Activated T-cell treated with anti-CD3 and anti-CD28 coated beads, Interleukin-2, amount 50 U/mL, for 1 hour (primary cell): ENCODE measurements at regions not wholly inside any gene's neighbourhood (a gene's known extent, or its start where the extent isn't known, plus 50 kb on each side); places are given as distances from the start of the nearest gene placed in this dataset.

ENCODE experiments used
- DNase-seq: peaks from one replicate; pipeline ENCODE4 v3.0.0-alpha.2; 2020

DNA sequence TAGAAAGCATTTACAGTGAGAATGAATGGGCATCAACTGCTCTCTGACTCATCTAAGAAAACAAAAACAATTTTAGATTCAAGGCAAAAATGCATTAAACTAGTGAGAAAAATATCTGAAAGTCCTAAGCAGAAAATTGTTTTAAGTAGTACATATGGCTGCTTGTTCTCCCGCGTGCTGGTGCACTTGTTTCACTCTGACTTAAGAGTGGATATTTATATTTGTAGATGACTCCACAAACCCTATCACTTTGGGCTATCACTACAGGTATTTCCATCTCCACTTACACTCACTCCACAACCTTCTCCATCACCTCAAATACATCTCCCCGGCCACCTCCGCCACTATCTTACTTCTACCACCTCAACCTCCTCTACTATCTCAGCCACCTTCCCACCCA lies 253.9 kb upstream of the EGLN3 start:
- DNase-seq, result no peak

DNA sequence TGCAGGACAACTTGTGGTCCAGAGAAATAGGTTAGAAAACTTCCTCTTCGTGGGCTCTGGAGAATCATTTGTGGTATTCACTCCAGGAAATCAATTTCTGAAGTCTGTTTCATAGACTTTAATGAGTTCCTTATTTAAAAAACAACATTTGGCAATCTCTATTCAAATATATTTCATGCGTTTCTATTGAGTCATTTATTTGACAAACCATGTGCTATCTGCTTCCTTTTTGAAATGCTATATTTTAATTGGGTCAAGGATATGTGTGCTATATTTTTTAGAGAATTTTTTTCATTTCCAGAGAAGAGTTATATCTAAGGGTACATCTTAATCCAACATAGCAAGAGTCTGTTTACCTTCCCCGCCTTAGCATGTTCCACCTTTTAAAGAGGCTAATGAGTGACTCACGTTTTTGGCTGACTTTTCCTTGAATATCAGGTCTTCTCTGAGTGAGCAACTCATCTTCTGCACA lies 252.4 kb upstream of the EGLN3 start:
- DNase-seq, result no peak

DNA sequence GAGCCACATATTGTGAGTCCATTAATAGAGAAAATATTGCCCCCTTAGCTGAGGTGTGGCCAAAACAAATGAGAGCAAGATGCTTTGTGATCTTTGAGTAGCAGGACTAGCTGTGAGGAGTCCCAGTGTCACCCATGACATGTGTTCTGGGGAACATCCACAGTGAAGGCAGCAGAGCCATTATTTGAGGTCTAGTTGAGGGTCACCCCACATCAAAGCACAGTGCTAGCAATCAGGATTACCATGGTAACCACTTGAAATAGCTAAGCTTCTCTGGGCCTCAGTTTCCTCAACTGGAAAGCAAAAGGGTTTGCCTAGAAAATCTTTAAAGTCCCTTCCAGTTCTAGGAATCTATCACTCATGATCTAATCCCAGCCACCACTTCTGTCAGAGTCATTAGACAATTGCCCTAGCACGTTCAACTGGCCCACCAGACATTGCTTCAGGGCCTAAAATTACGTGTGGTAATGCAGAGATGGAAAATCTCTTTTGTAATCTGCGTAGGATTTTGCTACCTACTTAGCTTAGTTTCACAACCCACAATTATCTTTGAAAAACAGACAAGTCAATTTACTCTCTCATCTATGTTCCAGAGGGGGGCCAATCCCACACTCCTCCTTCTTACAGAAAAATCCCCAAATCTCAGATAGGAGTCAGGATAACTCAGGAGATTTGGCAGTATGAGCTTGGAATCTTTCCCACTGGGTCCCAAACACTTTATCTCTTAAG lies 251.2 kb upstream of the EGLN3 start:
- DNase-seq, result no peak

DNA sequence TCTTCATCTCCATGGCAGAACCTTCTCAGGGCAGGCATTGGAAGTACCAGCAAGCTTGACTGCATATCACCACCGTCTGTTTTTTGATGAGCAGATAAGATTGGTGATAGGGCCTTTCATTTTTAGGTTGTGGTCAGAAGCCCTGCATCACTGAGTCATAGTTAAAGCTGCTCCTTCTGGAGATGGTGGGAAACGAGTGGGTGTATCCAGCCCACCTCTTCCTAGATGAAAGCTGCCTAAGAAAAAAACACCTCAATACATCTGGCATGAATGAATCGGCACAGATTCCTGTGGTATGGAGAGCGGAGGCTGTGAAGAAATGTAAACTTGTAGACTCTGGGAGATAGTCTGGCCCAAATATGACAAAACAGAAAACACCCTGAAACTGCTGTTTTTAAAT lies 248.7 kb upstream of the EGLN3 start:
- no peak for DNase-seq

DNA sequence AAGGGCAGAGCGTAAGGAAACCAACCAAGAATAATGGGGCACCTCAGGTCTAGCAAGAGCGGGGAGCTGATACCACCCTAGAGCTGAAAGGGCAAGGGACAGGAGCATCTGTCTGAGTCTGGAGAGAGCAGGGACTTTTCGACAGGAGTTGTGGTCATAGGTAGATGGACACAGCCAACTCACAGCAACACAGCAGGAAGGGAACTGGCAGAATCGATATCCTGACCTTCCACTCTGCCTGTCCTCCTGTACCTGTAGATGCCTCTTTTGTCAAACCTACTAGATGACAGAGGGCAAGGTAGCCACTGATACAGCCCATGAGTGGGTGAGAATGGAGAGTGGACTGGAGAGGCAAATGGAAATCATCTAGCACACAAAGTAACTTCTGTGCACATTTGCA lies 247.2 kb upstream of the EGLN3 start:
- DNase-seq, result no peak

DNA sequence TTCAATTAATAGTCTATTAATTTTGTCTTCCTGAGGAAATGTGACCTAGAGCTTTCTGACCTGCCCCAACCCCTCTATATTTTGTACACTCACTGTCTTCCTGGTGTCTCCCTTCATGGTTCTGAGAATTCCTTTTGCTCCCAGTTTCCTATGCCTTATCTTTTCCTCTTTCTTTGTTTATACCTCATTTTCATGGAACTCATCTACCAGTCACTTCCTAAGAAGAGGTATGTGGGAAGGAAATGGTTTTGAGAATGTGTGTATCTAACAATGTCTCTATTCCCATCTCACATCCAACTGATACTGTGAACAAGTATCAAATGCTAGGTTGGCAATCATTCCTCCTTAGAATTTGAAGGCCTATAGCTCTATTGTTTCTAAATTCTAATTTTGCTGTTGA lies 245.1 kb upstream of the EGLN3 start:
- DNase-seq, result no peak

DNA sequence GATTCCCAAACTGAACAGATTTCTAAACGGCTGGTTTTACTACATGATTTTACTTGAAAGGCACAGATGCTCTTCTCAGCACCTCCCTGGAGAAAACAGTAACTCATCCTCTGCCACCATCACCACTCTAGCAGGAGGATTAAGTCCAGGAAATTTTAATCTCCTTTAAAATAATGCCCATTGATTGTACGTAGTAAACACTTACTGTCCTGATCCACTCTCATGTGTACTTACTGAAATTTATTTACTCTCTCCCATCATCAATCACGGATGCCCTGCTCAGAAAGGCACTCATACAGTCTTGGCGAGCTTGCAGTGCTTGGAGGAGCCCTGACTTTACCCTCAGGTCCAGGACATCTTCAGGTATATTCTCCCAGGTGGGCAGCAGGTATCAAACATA lies 239.8 kb upstream of the EGLN3 start:
- no peak for DNase-seq

DNA sequence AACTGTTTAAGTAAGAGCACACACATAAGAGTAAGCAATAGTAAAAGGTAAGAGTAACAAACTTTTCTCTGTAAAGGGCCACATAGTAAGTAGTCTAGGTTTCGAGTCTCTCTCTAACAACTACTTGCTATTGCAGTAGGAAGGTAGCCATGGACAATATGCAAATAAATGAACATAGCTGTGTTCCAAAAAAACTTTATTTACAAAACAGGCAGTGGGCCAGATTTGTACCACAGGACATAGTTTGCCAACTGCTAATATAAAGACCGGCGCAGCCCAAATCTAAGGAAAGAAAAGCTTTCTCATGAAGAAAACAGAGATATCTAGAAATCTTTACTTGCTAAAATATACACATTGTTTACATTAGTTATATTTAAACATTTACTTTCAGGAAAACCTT lies 239.0 kb upstream of the EGLN3 start:
- DNase-seq, result no peak

DNA sequence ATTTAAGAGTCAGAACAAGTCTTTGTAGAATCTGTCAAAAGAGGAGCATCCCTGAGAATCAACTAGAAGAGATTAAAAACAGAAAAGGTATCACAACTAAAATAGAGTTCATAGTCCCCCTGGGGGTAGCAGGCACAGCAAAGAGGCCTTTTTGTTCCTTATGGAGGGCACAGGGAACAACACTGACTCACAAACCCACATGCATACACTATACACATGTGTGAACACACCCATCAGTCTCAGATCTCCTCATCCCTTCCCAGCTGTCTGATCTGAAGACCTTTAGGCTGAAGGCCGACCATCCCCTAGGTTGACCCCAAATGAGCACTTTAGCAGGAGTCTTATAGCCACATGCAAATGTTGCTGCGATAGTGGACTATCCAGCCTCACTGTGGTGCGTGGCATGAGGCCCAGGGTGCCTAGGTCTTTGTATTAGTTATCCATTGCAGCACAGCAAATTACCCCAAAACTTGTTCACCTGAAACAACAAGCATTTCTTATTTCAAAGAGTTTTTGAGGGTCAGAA lies 236.7 kb upstream of the EGLN3 start:
- DNase-seq, result no peak

DNA sequence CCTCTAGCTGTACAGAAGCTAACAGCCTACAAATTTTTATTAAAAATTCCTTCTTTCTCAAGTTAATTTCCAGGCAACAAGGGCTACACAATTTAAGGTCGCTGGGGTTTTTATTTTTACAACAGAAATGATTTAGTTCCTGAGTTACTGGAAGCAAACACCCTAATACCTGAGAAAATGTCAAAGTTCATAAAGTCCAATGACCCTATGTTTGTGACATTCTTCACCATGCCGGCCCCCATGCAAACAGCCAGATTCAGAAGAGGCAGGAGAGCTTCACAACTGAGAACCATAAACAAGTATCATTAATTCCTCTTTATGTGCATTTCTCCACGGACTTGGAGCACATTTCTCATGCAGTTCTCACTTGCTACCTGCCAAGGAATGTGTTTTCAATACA lies 236.2 kb upstream of the EGLN3 start:
- no peak for DNase-seq

DNA sequence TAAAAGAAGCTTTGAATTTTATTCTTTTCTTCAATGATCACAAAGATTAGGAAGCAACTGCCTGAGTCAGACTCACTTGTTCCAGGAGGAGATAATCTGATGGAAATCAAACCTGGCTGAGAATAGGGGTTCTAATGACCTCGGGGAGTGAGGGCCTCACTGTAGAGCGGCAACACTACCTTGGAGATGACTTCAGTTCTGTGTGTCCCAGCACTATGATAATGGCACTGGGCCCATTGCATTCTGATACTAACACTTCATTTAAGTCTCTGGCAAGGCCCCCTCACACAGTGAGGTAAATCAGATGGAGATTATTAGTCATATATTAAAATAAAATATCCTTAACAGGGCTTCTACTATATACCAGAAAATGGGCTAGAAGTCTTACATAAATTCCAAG lies 233.3 kb upstream of the EGLN3 start:
- no peak for DNase-seq

DNA sequence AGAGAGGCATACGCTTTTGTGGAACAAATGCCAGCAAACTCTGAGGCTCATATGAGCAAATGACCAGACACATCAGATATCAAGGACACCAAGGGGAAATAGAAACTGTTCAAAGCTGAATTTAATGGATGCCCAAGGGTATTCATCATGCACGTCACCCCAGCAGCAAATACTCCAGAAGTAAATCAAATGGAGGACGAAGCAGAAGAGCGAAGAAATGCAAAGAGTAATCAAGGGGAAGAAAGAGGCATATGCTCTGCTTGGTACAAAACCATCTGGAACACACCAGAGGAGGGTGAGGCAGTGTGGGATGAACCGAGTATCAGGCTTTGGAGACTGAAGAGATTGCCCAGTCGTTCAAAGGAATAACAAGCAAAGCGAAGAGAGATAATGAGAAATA lies 232.6 kb upstream of the EGLN3 start:
- no peak for DNase-seq

DNA sequence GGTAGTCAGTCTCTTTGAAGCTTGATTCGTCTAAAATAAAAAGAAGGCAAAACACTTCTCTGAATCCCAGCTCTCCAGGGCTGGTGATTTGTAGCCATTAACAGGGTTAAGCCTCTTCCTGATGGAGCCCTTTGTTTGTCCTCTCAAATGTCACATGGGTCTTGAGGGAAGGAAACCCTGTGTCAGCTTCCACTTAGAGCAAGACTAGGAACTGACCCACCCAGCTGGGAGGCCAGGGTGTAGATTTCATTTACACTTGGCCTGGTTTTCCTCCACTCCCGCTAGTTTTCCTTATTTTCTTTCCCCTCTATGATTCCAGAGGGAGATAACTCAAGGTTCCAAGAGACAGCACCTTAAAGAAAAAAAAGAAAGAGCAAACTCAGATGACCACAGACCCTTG lies 230.5 kb upstream of the EGLN3 start:
- no peak for DNase-seq

DNA sequence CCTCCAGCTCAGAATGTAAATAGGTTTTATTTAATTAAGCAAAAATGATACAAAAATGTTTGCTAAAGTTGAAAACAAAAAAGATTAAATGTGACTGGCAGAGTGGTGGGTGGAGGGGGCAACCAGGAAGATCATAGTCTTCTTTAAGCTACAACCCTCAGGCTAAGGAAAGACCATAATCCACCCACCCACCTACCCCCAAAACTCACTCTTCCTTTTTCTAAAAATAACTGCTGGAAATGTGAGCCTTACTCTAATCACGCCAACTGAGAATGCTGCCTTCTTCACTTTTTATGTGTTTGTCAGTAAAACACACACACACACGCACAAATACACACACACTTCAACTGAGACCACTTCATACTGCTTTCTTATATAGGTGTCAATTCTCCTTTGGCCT lies 230.0 kb upstream of the EGLN3 start:
- DNase-seq, result no peak

DNA sequence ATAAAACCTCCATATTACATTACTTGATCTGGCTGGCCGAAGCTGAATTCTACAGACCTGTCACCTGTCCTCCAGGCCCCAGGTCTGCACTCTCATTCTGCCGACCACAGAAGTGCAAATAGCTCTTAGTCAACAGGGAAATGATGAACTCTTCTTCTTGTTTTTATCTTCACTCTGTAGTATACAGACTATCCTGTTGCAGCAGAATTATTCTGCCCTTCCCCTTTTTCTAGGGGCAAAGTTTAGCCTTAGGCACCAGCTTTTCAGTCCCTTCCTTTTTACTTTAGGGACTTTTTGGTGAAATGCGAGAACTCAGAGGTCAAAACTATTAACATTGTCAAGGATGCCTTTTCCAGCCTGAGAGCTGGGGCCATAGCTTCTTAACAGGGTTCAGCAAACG lies 229.6 kb upstream of the EGLN3 start:
- no peak for DNase-seq

DNA sequence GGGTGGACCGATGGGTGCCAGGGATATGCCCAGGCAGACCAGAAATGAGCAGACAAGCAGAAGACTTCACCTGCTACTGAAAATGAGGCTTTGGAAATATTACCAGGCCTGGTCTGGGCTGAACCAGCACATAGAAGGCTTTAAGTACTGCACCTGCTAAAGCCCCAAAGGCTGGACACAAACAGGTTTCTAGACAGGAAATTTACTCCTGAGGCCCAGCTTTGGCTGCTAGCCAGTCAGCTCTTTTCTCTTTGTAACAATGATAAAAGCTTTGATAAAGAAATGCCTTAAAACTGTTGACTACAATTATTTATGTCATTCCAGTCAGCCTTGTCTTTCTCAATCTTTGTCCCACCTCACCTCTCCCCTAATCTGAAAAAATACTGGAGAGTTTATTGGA lies 228.9 kb upstream of the EGLN3 start:
- DNase-seq, result no peak

DNA sequence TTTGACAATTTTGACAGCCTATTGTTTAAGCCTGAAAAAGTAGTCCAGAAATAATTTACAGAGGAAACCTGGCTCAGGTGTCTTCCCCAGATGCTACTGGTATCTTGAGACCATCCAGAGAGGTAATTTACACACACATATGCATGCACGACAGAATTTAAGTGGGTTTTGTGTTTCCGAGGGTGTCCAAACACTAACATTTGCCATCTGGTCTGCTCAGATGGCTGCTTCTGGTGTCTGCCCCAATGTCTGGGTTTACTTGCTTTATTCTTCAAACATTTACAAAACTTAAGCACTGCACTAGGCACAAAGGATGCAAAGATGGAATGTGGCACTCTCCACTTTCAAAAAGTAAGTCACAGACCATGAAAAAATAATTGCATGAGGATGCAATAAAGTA lies 226.6 kb upstream of the EGLN3 start:
- no peak for DNase-seq

DNA sequence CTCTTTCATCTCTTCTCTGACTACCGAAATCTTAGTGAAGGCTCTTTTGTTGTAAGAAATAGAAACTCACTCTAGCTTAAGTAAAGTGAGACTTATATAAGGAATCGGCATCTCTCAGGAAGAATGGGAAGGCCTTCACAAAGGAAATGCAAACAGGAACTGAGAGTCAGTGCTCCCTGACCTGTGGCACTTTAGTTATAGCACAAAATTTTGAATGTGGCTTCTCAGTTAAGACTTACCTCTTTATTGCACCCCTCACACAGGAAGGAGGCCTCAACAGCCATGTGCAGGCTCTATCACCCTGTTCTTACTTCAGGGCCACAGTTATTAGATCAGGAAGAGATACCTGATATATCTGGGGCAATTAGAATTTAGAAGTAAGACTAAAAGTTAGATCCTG lies 224.7 kb upstream of the EGLN3 start:
- DNase-seq, result no peak

DNA sequence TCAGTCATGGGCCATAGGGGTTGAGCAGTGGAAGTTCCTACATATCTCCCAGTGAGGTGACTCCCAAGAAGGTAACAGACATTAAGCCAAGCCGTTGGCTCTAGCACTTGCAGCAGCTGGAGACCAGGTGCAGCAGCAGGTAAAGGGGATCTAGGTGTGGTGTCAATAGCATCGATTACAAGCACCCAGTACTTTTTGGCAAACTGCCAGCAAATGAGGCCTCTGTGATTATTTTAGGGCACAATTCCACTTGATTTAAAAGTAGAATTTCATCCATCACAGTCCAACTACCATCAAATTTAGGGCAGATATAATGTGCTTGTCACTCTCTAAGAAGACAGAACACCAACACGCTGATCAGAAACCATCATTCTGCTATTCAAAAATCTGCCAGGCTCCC lies 224.1 kb upstream of the EGLN3 start:
- DNase-seq, result no peak

DNA sequence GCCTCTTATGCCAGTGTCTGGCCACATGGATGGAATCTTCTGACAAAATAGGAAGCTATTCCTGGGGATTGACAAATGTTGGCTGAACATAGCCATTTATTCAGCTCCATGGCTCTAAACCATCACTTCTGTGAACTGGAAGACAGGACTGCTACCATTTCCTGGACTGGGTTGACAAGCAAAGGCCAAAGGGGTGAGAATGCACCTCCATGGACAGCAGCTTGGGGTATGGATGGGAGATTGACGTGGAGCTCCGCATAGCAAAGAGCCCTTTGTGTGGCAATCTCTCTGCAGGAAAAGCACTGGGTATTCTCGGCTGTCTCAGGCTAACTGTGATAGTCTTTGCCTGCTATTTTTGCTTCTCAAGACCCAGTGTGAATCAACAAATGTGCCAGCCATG lies 223.0 kb upstream of the EGLN3 start:
- no peak for DNase-seq

DNA sequence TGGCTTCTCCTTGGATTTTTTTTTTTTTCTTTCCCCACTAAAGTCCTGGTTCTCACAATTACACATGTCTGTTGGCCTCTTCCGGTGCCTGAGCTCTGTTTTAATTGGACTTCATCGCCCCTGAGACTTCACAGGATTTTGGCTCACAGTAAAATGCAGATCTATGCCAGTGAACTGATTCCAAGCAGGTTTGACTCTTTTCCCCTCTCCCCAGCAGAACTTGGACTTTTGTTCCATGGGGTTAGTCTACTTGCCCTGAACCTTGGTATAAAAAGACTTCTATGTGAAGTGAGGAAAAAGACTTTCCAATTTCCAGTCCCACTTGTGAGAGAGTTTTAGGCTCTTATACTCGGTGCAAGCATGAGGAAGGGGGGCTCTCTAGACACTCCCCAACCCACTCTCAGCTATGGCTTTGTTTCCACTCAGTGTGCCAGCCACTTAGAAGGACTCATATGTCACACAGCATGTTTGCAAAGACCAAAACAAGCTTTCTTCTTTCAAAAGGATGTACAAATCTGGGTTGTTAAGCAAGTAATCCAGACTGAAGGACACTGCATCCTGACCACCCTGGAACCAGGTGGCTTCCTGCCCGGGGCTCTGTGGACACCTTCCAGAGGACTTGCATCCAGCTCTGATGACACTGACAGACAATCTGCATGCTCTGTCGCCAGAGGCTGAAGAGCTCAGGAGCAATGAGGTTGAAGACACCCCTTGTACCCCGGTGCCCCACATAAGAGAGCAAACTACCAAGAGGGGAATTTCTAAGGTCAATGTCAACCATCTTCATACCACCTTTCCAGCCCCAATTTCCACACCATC lies 221.9 kb upstream of the EGLN3 start:
- DNase-seq, result no peak

DNA sequence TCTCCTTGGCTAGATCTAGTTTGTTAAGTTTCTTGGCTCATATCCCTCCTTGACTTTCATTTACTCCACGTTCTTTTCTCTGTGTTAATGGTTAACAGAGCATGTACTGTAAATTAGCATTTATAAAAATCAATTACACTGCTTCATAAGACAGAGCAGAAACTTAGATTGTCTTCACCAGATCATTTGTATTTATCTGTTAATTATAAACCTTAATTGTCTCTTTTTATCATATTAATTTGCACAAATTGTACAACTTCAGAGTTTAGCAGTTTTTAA lies 221.2 kb upstream of the EGLN3 start:
- DNase-seq, result no peak

DNA sequence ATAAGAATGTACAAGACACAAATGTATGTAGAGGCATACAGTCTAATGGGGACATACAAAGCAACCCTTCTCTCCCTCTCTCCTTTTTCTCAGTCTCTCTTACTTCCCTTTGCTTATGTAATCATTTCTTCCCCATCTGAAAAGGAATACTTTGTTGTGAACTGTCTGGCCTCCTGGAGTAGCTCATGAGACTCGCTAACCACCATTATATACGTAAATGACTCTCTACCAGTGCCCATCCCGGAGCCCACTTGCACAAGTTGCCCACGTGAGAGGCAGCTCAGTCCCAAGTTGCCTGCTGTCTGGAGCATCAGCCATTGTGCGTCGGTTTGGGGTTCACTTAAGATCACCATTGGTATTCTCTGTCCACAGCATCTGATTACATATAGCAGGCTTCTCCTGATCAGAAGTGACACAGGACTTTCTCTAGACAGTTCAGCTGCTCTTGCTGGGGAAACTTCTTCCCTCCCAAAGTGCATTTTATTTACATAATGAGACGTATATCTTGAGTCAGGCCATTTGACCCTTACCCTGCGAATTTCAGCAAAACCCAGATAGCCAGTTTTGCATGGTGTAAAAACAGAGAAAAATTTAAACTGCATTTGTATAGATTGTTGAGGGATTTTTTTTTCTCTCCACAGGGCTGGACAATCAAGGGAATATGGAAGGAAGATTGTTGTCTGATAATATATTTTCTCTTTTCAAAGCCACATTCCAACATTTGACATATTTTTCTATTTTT lies 220.7 kb upstream of the EGLN3 start:
- no peak for DNase-seq

DNA sequence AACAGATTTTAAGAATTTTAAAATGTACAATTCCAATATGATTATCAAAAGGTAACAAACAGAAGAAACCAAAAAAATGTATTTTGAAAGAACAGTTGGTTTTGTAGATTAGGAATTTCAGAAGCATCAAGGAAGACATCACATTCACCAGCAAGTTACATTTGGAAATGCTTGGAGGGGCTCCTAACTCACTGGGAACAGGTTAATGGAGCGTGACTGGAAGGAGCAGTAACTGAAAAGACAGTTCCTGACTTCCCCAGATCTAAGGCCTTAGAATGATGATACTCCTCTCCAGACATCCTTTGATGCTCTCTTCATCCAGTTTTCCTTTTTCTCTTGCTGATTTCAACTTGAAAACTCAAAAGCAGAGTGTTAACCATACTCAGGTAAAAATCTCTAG lies 220.0 kb upstream of the EGLN3 start:
- no peak for DNase-seq
